HUES64 (cell line): ENCODE measurements at regions not wholly inside any gene's neighbourhood (a gene's known extent, or its start where the extent isn't known, plus 50 kb on each side); places are given as distances from the start of the nearest gene placed in this dataset.

Experiments used
- H3K27ac ChIP-seq: 2 replicates; pipeline ENCODE4 v1.7.0; 2013; ENCODE audit warnings: low read depth, low read length, inconsistent platforms
- H3K27me3 ChIP-seq: 2 replicates; pipeline ENCODE4 v1.6.1; 2013; ENCODE audit warnings: mild to moderate bottlenecking, low read length; ENCODE audit not compliant: insufficient read depth
- H3K36me3 ChIP-seq: 2 replicates; pipeline ENCODE4 v1.6.1; 2013; ENCODE audit warnings: mild to moderate bottlenecking, low read length; ENCODE audit not compliant: insufficient read depth
- H3K4me1 ChIP-seq: 2 replicates; pipeline ENCODE4 v1.6.1; 2013; ENCODE audit warnings: mild to moderate bottlenecking, low read length, moderate library complexity; ENCODE audit not compliant: insufficient read depth
- H3K4me3 ChIP-seq: 2 replicates; pipeline ENCODE4 v1.5.1; 2013; ENCODE audit warnings: mild to moderate bottlenecking, low read length, moderate library complexity
- H3K9ac ChIP-seq: 2 replicates; pipeline ENCODE4 v1.6.1; 2013; ENCODE audit warnings: mild to moderate bottlenecking, low read depth, low read length
- H3K9me3 ChIP-seq: 2 replicates; pipeline ENCODE4 v1.6.1; 2013; ENCODE audit warnings: low read depth, low read length; ENCODE audit not compliant: insufficient read depth
- WGBS: fragments of 150-250, 120-280 bp; methylation state at CpG from one replicate; pipeline ENCODE4 v1.1.7; 2013; ENCODE audit warnings: missing lambda C conversion rate; 5-methylcytosine and 5-hydroxymethylcytosine counted together

DNA sequence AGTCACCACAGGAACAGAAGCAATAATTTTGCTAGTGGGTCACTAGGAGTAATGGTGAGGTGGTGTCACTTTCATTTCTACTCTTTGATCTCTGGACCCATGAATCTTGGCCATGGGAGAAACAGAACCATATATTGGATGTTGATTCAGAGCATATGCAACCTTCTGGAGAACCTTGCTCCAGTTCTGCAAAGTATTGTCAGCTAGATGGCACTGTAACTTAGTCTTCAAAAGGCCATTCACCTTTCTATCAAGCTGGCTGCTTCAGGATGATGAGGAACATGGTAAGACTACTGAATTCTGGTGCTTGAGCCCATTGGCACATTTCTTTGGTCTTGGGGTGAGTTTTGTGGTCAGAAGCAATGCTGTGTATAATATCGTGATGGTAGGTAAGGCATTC lies 129.1 kb upstream of the FBN2 start:
- H3K36me3 ChIP-seq: no peaks in the 10 kb centered on the region
- H3K9me3 ChIP-seq: no peaks in the 10 kb centered on the region
- WGBS: 86% methylated on average over 1 of the region's 1 CpG
- H3K27ac ChIP-seq: no peak overlapping the region
- no peak overlapping the region for H3K4me3 ChIP-seq
- no peaks in the 10 kb centered on the region for H3K27me3 ChIP-seq
- H3K9ac ChIP-seq: no peak overlapping the region
- peaks cover 10% of the 10 kb centered on the region for H3K4me1 ChIP-seq

DNA sequence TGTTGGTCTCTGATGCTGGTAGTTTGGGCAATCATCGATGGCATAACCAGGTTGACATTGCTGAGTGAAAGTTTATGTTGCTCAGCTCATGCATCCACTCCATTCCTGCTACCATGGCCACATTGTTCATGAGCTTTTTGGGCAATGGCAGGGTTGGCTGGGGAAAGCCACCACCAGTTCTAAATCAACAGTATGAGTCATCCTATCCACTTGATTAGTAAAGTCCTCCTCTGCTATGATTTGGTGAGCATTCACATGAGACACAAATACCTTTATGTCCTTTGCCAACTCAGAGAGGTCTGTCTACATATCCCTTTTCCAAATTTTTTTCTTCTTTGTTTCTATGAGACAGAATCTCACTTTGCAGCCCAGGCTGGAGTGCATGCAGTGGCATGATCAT lies 129.7 kb upstream of the FBN2 start:
- peaks cover 16% of the 10 kb centered on the region for H3K4me1 ChIP-seq
- H3K36me3 ChIP-seq: no peaks in the 10 kb centered on the region
- WGBS: 100% methylated on average over 1 of the region's 1 CpG
- H3K9ac ChIP-seq: no peak overlapping the region
- no peaks in the 10 kb centered on the region for H3K9me3 ChIP-seq
- no peak overlapping the region for H3K4me3 ChIP-seq
- no peaks in the 10 kb centered on the region for H3K27me3 ChIP-seq
- no peak overlapping the region for H3K27ac ChIP-seq

DNA sequence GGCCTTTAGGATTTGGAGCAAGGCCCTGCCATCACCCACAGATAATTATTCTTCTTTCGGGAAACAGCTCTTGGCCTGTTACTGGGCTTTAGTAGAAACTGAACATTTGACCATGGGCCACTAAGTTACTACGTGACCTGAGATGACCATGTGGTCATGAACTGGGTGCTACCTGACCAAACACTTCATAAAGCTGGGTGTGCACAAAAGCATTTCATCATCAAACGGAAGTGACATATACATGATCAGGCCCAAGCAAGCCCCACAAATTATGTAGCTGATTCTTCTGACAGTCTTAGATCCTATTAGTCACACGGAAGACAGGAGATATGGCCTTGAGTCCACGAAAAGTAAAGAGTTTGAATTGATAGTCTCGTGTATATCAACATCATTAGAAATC lies 130.9 kb upstream of the FBN2 start:
- H3K4me1 ChIP-seq: peaks cover 28% of the 10 kb centered on the region
- H3K27me3 ChIP-seq: no peaks in the 10 kb centered on the region
- no peak overlapping the region for H3K27ac ChIP-seq
- 93% methylated on average over 6 of the region's 6 CpGs for WGBS
- no peaks in the 10 kb centered on the region for H3K36me3 ChIP-seq
- H3K9ac ChIP-seq: no peak overlapping the region
- H3K9me3 ChIP-seq: no peaks in the 10 kb centered on the region
- no peak overlapping the region for H3K4me3 ChIP-seq

DNA sequence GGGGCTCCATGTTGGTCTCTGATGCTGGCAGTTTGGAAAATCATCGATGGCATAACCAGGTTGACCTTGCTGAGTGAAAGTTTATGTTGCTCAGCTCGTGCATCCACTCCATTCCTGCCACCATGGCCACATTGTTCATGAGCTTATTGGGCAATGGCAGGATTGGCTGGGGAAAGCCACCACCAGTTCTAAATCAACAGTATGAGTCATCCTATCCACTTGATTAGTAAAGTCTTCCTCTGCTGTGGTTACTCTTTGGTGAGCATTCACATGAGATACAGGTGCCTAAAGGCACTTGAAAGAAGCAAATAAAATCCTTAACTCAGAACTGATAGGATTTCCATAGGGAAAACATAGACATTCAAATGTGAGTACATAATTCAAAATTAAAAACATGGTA lies 131.8 kb upstream of the FBN2 start:
- H3K36me3 ChIP-seq: no peaks in the 10 kb centered on the region
- H3K4me3 ChIP-seq: no peak overlapping the region
- 96% methylated on average over 2 of the region's 2 CpGs for WGBS
- no peaks in the 10 kb centered on the region for H3K27me3 ChIP-seq
- H3K4me1 ChIP-seq: peaks cover 35% of the 10 kb centered on the region
- no peaks in the 10 kb centered on the region for H3K9me3 ChIP-seq
- H3K9ac ChIP-seq: no peak overlapping the region
- no peak overlapping the region for H3K27ac ChIP-seq

DNA sequence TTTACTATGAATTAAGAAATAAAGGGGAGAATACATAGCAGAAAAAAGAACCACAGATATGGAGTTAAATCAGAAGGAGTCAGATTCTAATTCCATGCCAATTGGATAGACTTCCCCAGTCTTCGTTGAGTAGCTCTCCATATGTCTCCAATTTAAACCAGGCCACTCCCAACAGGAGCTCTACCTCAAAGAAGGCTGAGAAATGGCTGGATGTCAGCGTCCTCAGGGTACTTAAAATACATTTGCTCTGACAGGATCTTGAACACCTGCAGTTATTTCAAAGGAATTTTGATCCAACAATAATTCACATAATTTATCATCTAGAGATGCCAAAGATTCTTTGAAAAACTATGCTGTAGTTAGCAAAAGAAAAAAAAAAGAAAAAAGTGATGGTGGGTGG lies 133.9 kb upstream of the FBN2 start:
- no peaks in the 10 kb centered on the region for H3K36me3 ChIP-seq
- H3K27me3 ChIP-seq: no peaks in the 10 kb centered on the region
- 0 out of 2 replicates have a peak, but pooled peaks cover 4% of the 10 kb centered on the region for H3K9me3 ChIP-seq
- H3K27ac ChIP-seq: no peak overlapping the region
- H3K4me1 ChIP-seq: peaks cover 35% of the 10 kb centered on the region
- 62% methylated on average over 2 of the region's 2 CpGs for WGBS
- H3K4me3 ChIP-seq: no peak overlapping the region
- no peak overlapping the region for H3K9ac ChIP-seq

DNA sequence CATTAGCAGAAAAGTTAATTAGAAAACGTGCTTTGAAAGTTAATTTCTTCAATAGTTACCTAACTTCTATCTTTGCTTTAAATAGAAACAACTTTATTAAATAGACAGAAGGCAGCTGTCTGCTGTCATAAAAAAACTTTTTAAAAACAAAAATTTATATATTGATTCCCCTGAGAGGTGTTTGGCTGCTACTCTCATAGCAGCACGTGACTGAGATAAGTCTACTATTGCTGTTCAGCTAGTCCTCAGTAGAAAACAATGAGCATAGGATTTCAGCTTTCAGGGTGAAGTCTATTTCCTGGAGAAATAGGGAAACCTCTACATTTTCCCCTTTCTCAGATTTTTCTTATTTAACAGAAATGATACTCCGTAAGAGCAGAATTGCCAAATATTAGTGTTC lies 135.0 kb upstream of the FBN2 start:
- H3K27me3 ChIP-seq: no peaks in the 10 kb centered on the region
- no peak overlapping the region for H3K9ac ChIP-seq
- no peak overlapping the region for H3K27ac ChIP-seq
- H3K4me3 ChIP-seq: no peak overlapping the region
- H3K4me1 ChIP-seq: peaks cover 35% of the 10 kb centered on the region
- WGBS: 75% methylated on average over 1 of the region's 3 CpGs
- H3K36me3 ChIP-seq: no peaks in the 10 kb centered on the region
- 0 out of 2 replicates have a peak, but pooled peaks cover 4% of the 10 kb centered on the region for H3K9me3 ChIP-seq

DNA sequence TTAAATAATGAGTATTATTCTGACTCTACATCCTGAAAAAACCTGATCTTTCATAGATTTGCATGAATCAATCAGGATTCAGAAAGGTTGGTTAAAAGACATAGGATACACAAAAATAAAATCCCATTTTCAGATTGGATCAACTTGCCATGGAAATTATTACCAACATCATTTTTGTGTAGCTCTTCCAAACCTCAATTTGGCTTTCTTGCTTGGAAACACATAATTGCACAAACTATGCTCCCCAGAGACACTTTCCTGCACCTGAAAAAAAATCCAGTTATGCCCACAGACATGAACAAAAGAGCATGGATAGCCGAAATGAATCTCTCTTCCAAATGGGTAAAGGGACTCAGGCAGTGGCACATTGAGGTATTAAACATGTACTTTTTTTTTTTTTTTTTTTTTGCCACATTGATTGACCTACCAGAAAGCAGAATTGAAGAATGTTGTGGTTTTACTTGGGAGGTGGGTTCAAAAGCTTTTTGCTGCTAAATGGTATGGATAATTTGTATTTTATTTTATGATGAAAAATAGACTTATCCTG lies 135.4 kb upstream of the FBN2 start:
- H3K4me1 ChIP-seq: peaks cover 35% of the 10 kb centered on the region
- H3K4me3 ChIP-seq: no peak overlapping the region
- H3K27ac ChIP-seq: no peak overlapping the region
- 54% methylated on average over 1 of the region's 1 CpG for WGBS
- H3K36me3 ChIP-seq: no peaks in the 10 kb centered on the region
- 0 out of 2 replicates have a peak, but pooled peaks cover 4% of the 10 kb centered on the region for H3K9me3 ChIP-seq
- no peak overlapping the region for H3K9ac ChIP-seq
- H3K27me3 ChIP-seq: no peaks in the 10 kb centered on the region

DNA sequence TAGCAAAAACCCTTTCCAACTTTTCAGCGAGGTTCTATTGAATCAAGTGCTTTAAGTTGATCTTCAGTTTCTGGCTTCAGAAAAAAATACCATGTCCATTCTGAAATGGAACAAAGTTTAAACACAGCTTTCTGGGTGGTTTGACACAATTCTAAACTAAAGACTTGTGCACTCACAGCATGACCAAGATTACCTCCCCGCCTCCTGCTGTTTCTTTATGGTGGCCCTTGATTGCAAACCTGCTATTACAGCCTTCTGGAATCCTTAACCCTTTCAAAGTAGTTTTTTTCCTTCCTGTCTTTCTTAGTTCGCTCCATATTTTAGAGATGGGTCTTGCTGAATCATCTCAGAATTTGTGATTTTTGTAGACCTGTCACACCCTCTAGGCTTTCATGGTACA lies 135.9 kb upstream of the FBN2 start:
- WGBS: 51% methylated on average over 2 of the region's 3 CpGs
- no peaks in the 10 kb centered on the region for H3K27me3 ChIP-seq
- H3K9me3 ChIP-seq: 0 out of 2 replicates have a peak, but pooled peaks cover 4% of the 10 kb centered on the region
- H3K36me3 ChIP-seq: no peaks in the 10 kb centered on the region
- H3K27ac ChIP-seq: no peak overlapping the region
- no peak overlapping the region for H3K9ac ChIP-seq
- H3K4me1 ChIP-seq: peaks cover 35% of the 10 kb centered on the region
- H3K4me3 ChIP-seq: no peak overlapping the region

DNA sequence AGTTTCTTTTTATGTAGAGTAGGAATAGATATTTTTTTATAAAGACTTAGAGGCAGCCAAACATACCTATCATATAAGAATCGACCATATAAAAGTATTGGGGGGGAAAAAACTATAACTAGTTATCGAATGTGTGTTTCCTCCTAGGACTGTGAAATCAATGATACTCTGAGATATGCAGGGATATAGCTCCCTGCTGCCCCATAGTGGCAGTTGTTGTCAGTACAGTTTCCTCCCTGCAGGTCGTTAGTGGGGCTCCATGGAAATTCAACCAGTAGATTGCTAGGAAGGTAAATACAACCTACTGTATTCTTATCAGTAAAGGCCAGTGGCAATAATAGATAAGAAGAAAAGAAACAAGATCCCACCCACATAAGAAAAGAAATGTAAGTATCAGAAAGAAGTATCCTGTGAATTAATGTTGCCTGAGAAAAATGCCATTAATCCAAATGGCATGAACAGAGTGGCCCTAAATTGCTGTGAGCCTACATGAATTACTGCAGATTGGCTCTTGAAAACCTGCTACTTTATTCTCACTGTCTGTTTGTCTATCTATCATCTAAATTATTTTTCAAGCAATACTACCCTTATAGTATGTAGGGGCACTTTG lies 136.9 kb upstream of the FBN2 start:
- H3K4me3 ChIP-seq: no peak overlapping the region
- H3K9ac ChIP-seq: no peak overlapping the region
- H3K36me3 ChIP-seq: no peaks in the 10 kb centered on the region
- no peak overlapping the region for H3K27ac ChIP-seq
- H3K27me3 ChIP-seq: no peaks in the 10 kb centered on the region
- H3K9me3 ChIP-seq: 0 out of 2 replicates have a peak, but pooled peaks cover 4% of the 10 kb centered on the region
- WGBS: 48% methylated on average over 2 of the region's 3 CpGs
- peaks cover 35% of the 10 kb centered on the region for H3K4me1 ChIP-seq

DNA sequence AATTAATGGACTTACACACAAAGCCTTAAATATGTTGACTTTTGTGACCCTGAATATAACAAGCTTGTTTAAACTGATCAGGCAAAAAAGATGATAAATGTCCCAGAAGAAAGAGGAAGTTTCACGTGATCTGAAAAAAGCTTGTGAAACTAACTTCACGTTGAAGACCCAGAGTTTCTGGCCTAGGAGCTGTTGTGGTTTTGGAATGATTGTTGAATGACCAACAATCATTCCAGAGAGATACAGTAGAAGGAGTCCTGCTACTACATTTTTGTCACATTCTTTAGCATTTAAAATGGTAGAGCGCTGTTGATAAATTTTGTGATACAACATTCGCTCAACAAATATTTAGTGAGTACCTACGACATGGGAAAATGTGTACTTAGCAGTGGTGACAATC lies 143.1 kb upstream of the FBN2 start:
- 89% methylated on average over 3 of the region's 5 CpGs for WGBS
- H3K27me3 ChIP-seq: no peaks in the 10 kb centered on the region
- no peak overlapping the region for H3K9ac ChIP-seq
- H3K27ac ChIP-seq: no peak overlapping the region
- H3K9me3 ChIP-seq: no peaks in the 10 kb centered on the region
- peaks cover 21% of the 10 kb centered on the region for H3K4me1 ChIP-seq
- no peaks in the 10 kb centered on the region for H3K36me3 ChIP-seq
- H3K4me3 ChIP-seq: no peak overlapping the region

DNA sequence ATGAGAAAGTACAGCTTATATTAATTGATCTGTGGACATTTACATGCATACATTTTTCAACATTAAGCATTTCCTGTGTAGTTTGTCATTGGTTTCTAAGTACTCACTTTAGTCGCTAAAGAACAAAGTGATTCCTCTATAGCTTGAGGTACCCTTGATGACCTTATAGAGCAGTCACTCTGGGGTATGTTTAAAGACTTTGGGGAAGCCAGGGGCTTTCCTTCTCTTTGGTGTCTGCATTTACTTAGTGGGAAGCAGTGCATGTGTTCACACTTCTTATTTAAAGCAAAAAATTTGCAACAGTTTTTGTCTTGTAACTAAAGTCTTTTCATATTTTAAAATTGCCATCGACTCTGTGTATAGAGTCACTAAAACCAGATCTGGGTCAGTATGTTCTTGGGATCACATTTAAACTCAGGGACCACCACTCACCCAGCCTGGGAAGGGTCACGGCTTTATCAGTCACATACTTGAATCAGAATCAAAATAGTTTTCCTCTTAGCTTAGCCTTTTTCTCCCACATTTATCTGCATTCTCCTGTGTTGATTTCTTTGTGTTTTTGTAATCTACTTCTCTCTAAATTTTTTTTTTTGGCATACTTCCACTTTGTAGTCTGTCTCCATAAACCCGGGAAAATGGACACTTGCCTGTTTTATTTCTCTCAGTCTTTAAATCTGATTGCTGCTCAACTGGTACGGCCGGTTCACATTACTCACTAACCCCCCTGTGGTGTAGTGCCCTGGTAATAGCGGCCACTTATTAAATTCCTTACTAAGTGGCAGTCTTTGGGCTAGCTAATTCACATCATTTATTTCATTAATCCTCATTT lies 143.9 kb upstream of the FBN2 start:
- no peaks in the 10 kb centered on the region for H3K9me3 ChIP-seq
- peaks cover 21% of the 10 kb centered on the region for H3K4me1 ChIP-seq
- no peak overlapping the region for H3K9ac ChIP-seq
- no peaks in the 10 kb centered on the region for H3K27me3 ChIP-seq
- H3K27ac ChIP-seq: peak overlapping the region; percentile 51
- 21% methylated on average over 7 of the region's 7 CpGs for WGBS
- H3K36me3 ChIP-seq: no peaks in the 10 kb centered on the region
- H3K4me3 ChIP-seq: peak overlapping the region; percentile 7; the same call in 1 of the 2 replicates
